ENCODE measurements at regions not wholly inside any gene's neighbourhood (a gene's known extent, or its start where the extent isn't known, plus 50 kb on each side); places are given as distances from the start of the nearest gene placed in this dataset.

DNA sequence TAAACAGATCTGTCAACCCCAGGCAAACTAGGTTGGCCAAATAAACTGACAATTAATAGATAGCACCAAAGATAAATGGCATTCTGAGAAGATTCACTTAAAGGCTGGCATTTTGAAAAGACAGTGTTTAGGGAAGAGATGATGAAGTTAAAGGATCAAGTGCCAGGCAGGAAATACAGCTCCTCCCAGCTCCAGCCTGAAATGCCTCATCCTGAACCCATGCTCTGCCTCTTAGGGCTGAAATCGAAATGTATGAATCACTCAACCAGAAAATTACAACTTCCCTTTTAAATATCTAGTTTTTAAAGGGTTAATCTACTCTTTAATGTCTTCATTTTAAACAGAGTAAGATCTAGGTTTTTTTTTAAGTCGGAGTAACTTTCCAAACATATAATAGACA is 171.2 kb upstream of the UBL3 start:
- TF ChIP-seq, protein P1, sequence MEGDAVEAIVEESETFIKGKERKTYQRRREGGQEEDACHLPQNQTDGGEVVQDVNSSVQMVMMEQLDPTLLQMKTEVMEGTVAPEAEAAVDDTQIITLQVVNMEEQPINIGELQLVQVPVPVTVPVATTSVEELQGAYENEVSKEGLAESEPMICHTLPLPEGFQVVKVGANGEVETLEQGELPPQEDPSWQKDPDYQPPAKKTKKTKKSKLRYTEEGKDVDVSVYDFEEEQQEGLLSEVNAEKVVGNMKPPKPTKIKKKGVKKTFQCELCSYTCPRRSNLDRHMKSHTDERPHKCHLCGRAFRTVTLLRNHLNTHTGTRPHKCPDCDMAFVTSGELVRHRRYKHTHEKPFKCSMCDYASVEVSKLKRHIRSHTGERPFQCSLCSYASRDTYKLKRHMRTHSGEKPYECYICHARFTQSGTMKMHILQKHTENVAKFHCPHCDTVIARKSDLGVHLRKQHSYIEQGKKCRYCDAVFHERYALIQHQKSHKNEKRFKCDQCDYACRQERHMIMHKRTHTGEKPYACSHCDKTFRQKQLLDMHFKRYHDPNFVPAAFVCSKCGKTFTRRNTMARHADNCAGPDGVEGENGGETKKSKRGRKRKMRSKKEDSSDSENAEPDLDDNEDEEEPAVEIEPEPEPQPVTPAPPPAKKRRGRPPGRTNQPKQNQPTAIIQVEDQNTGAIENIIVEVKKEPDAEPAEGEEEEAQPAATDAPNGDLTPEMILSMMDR (IDR thresholded peaks at IDR 0.05) = no peak
- no peak for TF ChIP-seq POLR2AphosphoS5 (IDR thresholded peaks at IDR 0.05; ENCODE audit: low read depth, low read length)
- TF ChIP-seq SIN3A (IDR thresholded peaks at IDR 0.05; ENCODE audit: borderline replicate concordance, insufficient read depth, low read depth, low read length) = no peak
- TF ChIP-seq, protein P2, sequence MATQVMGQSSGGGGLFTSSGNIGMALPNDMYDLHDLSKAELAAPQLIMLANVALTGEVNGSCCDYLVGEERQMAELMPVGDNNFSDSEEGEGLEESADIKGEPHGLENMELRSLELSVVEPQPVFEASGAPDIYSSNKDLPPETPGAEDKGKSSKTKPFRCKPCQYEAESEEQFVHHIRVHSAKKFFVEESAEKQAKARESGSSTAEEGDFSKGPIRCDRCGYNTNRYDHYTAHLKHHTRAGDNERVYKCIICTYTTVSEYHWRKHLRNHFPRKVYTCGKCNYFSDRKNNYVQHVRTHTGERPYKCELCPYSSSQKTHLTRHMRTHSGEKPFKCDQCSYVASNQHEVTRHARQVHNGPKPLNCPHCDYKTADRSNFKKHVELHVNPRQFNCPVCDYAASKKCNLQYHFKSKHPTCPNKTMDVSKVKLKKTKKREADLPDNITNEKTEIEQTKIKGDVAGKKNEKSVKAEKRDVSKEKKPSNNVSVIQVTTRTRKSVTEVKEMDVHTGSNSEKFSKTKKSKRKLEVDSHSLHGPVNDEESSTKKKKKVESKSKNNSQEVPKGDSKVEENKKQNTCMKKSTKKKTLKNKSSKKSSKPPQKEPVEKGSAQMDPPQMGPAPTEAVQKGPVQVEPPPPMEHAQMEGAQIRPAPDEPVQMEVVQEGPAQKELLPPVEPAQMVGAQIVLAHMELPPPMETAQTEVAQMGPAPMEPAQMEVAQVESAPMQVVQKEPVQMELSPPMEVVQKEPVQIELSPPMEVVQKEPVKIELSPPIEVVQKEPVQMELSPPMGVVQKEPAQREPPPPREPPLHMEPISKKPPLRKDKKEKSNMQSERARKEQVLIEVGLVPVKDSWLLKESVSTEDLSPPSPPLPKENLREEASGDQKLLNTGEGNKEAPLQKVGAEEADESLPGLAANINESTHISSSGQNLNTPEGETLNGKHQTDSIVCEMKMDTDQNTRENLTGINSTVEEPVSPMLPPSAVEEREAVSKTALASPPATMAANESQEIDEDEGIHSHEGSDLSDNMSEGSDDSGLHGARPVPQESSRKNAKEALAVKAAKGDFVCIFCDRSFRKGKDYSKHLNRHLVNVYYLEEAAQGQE (IDR thresholded peaks at IDR 0.05; ENCODE audit: insufficient read depth in 1 of 2, low read depth in 2 of 2, low read length in 1 of 2) = no peak
- TF ChIP-seq TCF7L2 (IDR thresholded peaks at IDR 0.05; ENCODE audit: low read depth, low read length) = no peak
